ENCODE measurements at regions not wholly inside any gene's neighbourhood (a gene's known extent, or its start where the extent isn't known, plus 50 kb on each side); places are given as distances from the start of the nearest gene placed in this dataset.
"Not testable (repeated sequence)": the region's sequence is repeated elsewhere in the genome, so short reads cannot be mapped to it uniquely, and the experiment has no call there.

- no peak for DNase-seq (ENCODE audit: low spot score)
Observed at GRCh38 chr1:88296227-88296626, 387.8 kb upstream of the PKN2 start.

GRCh38 chr1:88296642-88297041, 387.4 kb upstream of the PKN2 start:
- no peak for DNase-seq (ENCODE audit: low spot score)

- no peak for DNase-seq (ENCODE audit: low spot score)
Observed at GRCh38 chr1:88298506-88298905, 385.6 kb upstream of the PKN2 start.

GRCh38 chr1:88300752-88301263, 383.3 kb upstream of the PKN2 start:
- DNase-seq (ENCODE audit: low spot score): no peak

- DNase-seq (ENCODE audit: low spot score): peak; percentile 65
Observed at GRCh38 chr1:88302843-88303486, 381.1 kb upstream of the PKN2 start.

- no peak for DNase-seq (ENCODE audit: low spot score)
Observed at GRCh38 chr1:88311265-88311664, 372.8 kb upstream of the PKN2 start.

- DNase-seq (ENCODE audit: low spot score): no peak
Observed at GRCh38 chr1:88311907-88312306, 372.2 kb upstream of the PKN2 start.

- no peak for DNase-seq (ENCODE audit: low spot score)
Observed at GRCh38 chr1:88317396-88317795, 366.7 kb upstream of the PKN2 start.

- no peak for DNase-seq (ENCODE audit: low spot score)
Observed at GRCh38 chr1:88318740-88319139, 365.3 kb upstream of the PKN2 start.

GRCh38 chr1:88320291-88320690, 363.8 kb upstream of the PKN2 start:
- no peak for DNase-seq (ENCODE audit: low spot score)

GRCh38 chr1:88321706-88322105, 362.4 kb upstream of the PKN2 start:
- DNase-seq (ENCODE audit: low spot score): no peak

- no peak for DNase-seq (ENCODE audit: low spot score)
Observed at GRCh38 chr1:88324899-88325298, 359.2 kb upstream of the PKN2 start.

GRCh38 chr1:88327391-88328267, 356.4 kb upstream of the PKN2 start:
- DNase-seq (ENCODE audit: low spot score): no peak

GRCh38 chr1:88330201-88330600, 353.9 kb upstream of the PKN2 start:
- DNase-seq (ENCODE audit: low spot score): no peak

- DNase-seq (ENCODE audit: low spot score): no peak
Observed at GRCh38 chr1:88333086-88333695, 350.9 kb upstream of the PKN2 start.

GRCh38 chr1:88341447-88341846, 342.6 kb upstream of the PKN2 start:
- no peak for DNase-seq (ENCODE audit: low spot score)

GRCh38 chr1:88342081-88342480, 342.0 kb upstream of the PKN2 start:
- not testable (repeated sequence) for DNase-seq (ENCODE audit: low spot score)

GRCh38 chr1:88350648-88351047, 333.4 kb upstream of the PKN2 start:
- no peak for DNase-seq (ENCODE audit: low spot score)

GRCh38 chr1:88351960-88352359, 332.1 kb upstream of the PKN2 start:
- no peak for DNase-seq (ENCODE audit: low spot score)

GRCh38 chr1:88354256-88354655, 329.8 kb upstream of the PKN2 start:
- DNase-seq (ENCODE audit: low spot score): no peak

- no peak for DNase-seq (ENCODE audit: low spot score)
Observed at GRCh38 chr1:88357729-88358128, 326.3 kb upstream of the PKN2 start.

- DNase-seq (ENCODE audit: low spot score): no peak
Observed at GRCh38 chr1:88371436-88372023, 312.5 kb upstream of the PKN2 start.

GRCh38 chr1:88375977-88376376, 308.1 kb upstream of the PKN2 start:
- no peak for DNase-seq (ENCODE audit: low spot score)

All from NAMALWA (cell line).